Ishikawa (cell line): ENCODE measurements at regions not wholly inside any gene's neighbourhood (a gene's known extent, or its start where the extent isn't known, plus 50 kb on each side); places are given as distances from the start of the nearest gene placed in this dataset.

Source experiments
- CEBPB ChIP-seq: IDR thresholded peaks from 2 replicates; pipeline ENCODE4 v1.6.1; 2012
- CREB1 ChIP-seq: IDR thresholded peaks from 2 replicates; pipeline ENCODE4 v1.6.1; 2012; ENCODE audit warnings: low read depth
- EGR1 ChIP-seq: IDR thresholded peaks from 2 replicates; pipeline ENCODE4 v1.6.1; 2012
- EP300 ChIP-seq: IDR thresholded peaks from 2 replicates; pipeline ENCODE4 v1.6.1; 2012; ENCODE audit warnings: borderline replicate concordance
- FOXM1 ChIP-seq: IDR thresholded peaks from 2 replicates; pipeline ENCODE4 v1.6.1; 2012; ENCODE audit warnings: low read depth, borderline replicate concordance
- MAX ChIP-seq: IDR thresholded peaks from 2 replicates; pipeline ENCODE4 v1.6.1; 2012
- NFIC ChIP-seq: IDR thresholded peaks from 2 replicates; pipeline ENCODE4 v1.6.1; 2012
- RAD21 ChIP-seq: IDR thresholded peaks from 2 replicates; pipeline ENCODE4 v1.6.1; 2012; ENCODE audit warnings: low read depth
- REST ChIP-seq: IDR thresholded peaks from 2 replicates; pipeline ENCODE4 v1.6.1; 2012; ENCODE audit warnings: low read depth, mild to moderate bottlenecking
- TAF1 ChIP-seq: IDR thresholded peaks from 2 replicates; pipeline ENCODE4 v1.6.1; 2012; ENCODE audit warnings: low read depth, mild to moderate bottlenecking
- TCF12 ChIP-seq: IDR thresholded peaks from 2 replicates; pipeline ENCODE4 v1.6.1; 2012; ENCODE audit warnings: low read depth
- TEAD4 ChIP-seq: IDR thresholded peaks from 2 replicates; pipeline ENCODE4 v1.6.1; 2012
- YY1 ChIP-seq: IDR thresholded peaks from 2 replicates; pipeline ENCODE4 v1.6.1; 2012; ENCODE audit warnings: low read depth
- ZBTB7A ChIP-seq: IDR thresholded peaks from 2 replicates; pipeline ENCODE4 v1.6.1; 2012; ENCODE audit warnings: low read depth
- TF ChIP-seq, protein P1 (sequence below): IDR thresholded peaks from 2 replicates; pipeline ENCODE4 v1.6.1; 2012

DNA sequence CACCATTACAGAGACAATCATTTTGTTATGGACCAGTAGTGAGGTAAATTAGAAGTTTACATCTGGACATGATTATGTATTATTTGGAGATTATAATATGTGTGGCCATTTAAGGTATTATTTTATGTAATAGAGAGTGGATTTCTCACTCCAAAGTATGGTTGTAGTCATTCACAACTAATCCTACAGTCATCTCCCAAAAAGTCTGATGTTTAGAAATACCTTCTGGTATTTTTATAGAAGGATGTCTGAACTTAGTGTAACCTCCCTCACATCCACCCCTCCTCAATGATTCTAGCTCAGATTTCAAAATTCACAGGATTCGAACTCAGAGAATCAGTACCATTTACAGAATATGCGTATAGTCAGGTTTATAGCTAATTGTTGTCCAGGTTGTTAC, 346.6 kb upstream of the MEIS2 start:
- TF ChIP-seq YY1 (no peak), EGR1 (no peak), TCF12 (no peak), ZBTB7A (no peak), MAX (no peak)
- TF ChIP-seq, protein P1, sequence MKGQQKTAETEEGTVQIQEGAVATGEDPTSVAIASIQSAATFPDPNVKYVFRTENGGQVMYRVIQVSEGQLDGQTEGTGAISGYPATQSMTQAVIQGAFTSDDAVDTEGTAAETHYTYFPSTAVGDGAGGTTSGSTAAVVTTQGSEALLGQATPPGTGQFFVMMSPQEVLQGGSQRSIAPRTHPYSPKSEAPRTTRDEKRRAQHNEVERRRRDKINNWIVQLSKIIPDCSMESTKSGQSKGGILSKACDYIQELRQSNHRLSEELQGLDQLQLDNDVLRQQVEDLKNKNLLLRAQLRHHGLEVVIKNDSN, result no peak

DNA sequence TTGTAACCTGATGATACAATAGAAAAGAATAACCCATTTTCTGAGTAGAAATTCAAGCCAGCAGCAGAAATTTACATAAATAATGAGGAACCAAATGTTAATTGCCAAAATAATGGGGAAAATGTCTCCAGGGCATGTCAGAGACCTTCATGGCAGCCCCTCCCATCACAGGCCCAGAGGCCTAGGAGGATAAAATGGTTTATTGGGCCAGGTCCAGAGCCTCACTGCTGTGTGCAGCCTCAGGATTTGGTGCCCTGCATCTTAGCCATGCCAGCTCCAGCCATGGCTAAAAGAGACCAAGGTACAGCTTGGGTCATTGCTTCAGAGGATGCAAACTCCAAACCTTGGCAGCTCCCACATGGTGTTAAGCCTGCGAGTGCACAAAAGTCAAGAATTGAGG, 352.1 kb upstream of the MEIS2 start:
- TF ChIP-seq YY1 (no peak), REST (no peak), CEBPB (no peak), ZBTB7A (no peak), TCF12 (no peak), NFIC (no peak), FOXM1 (no peak), CREB1 (no peak), MAX (no peak), EP300 (no peak), TAF1 (no peak), EGR1 (no peak), TEAD4 (no peak), RAD21 (no peak)
- TF ChIP-seq, protein P1, result no peak

DNA sequence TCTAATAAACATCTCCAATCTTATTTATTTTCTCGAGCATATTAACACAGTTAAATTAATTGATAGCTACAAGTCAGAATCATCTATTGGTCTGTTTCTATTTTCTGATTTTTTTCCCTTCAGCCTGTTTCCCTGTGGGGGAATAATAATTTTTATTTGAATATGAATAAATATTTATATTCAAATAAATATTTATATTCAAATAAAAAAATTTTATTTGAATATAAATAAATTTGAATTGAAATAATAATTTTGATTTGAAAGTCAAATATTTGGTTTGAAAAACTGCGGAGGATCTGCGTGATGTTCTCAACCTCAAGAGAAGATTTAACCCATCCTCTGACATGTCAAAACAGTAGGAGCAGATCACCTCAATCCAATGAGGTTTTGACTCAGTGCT, 380.1 kb upstream of the MEIS2 start:
- TF ChIP-seq, protein P1, result no peak
- TF ChIP-seq FOXM1, result no peak
- no peak for TF ChIP-seq EP300
- no peak for TF ChIP-seq ZBTB7A
- no peak for TF ChIP-seq NFIC
- TF ChIP-seq TEAD4, result no peak
- no peak for TF ChIP-seq MAX
- no peak for TF ChIP-seq YY1
- TF ChIP-seq TCF12, result no peak
- no peak for TF ChIP-seq RAD21
- TF ChIP-seq REST, result no peak
- TF ChIP-seq TAF1, result no peak
- no peak for TF ChIP-seq CEBPB
- TF ChIP-seq CREB1, result no peak
- TF ChIP-seq EGR1, result no peak

DNA sequence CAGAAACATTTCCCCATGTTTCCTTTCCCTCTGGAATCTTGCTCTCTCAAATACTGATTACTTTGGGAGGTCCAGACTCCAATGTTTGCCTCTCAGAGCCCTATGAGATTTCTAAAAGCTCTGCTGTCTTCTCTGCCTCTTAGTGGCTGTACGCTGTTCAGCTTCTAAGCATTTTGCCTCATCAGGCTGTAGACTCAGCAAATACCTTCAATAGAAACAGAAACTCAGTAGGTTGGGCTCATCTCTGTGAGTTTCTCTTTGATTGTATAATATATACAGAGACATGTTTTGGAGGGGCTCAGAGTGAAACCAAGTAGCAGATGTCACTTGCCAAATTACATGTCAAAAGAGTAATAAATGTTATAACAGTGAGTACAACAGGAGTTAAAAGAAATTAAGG, 380.8 kb upstream of the MEIS2 start:
- no peak for TF ChIP-seq EP300
- TF ChIP-seq FOXM1, result no peak
- TF ChIP-seq MAX, result no peak
- no peak for TF ChIP-seq ZBTB7A
- TF ChIP-seq TCF12, result no peak
- TF ChIP-seq TAF1, result no peak
- TF ChIP-seq CEBPB, result no peak
- TF ChIP-seq CREB1, result no peak
- TF ChIP-seq YY1, result no peak
- TF ChIP-seq TEAD4, result no peak
- TF ChIP-seq RAD21, result no peak
- no peak for TF ChIP-seq NFIC
- TF ChIP-seq, protein P1, result no peak

DNA sequence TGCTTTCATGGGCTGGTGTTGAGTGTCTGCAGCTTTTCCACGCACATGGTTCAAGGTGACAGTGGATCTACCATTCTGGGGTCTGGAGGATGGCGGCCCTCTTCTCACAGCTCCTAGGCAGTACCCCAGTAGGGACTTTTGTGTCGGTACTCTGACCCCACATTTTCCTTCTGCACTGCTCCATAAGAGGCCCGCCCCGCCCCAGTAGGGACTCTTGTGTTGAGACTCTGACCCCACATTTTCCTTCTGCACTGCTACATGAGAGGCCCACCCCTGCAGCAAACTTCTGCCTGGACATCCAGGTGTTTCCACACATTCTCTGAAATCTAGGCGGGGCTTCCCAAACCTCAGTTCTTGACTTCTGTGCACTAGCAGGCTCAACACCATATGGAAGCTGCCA, 383.4 kb upstream of the MEIS2 start:
- TF ChIP-seq EP300 (no peak), CEBPB (no peak), YY1 (no peak), TCF12 (no peak), RAD21 (no peak), MAX (no peak), REST (no peak), EGR1 (no peak), TEAD4 (no peak), ZBTB7A (no peak), FOXM1 (no peak), TAF1 (no peak), CREB1 (no peak), NFIC (no peak)
- TF ChIP-seq, protein P1, result no peak
